ENCODE measurements at regions not wholly inside any gene's neighbourhood (a gene's known extent, or its start where the extent isn't known, plus 50 kb on each side); places are given as distances from the start of the nearest gene placed in this dataset.
"Not testable (repeated sequence)": the region's sequence is repeated elsewhere in the genome, so short reads cannot be mapped to it uniquely, and the experiment has no call there.

DNA sequence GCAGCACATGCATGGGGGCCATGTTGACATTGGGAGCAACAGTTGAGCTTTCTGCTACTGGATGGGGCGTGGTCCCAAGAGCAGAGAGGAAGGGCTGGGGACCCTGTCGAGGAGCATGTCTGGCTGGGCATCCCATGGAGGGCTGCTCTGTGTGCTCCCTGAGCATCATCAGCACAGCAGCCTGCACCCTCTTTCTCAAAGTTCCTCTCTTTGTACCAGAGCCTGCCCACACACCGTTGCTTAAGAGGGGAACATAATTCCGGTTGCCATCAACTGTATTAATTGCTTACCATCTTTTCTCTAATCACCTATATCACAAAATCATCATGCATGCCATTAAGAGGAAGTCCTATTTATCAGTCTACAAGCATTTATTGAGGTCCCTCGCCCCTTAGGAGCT is 55.2 kb upstream of the DIRAS2 start:
- no peak overlapping the region for H3K4me3 ChIP-seq (ENCODE audit: low read length)
- DNase-seq (ENCODE audit: low read depth): no peak
- TF ChIP-seq CTCF (IDR thresholded peaks at IDR 0.05; ENCODE audit: insufficient read depth, low read depth, low read length, missing control alignments): no peak

DNA sequence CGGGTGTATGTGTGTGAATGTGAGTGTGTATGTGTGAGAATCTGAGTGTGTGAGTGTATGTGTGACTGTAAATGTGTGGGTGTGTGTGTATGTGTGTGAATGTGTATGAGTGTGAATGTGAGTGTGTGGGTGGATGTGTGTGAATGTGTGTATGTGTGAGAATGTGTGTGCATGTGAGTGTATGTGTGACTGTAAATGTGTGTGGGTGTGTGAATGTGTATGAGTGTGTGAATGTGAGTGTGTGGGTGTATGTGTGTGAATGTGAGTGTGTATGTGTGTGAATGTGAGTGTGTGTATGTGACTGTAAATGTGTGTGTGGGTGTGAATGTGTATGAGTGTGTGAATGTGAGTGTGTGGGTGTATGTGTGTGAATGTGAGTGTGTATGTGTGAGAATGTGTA is 51.6 kb upstream of the DIRAS2 start:
- DNase-seq (ENCODE audit: low read depth); H3K4me3 ChIP-seq (ENCODE audit: low read length): not testable (repeated sequence)

Measured in epithelial cell of esophagus (primary cell).